ENCODE measurements at regions not wholly inside any gene's neighbourhood (a gene's known extent, or its start where the extent isn't known, plus 50 kb on each side); places are given as distances from the start of the nearest gene placed in this dataset.

DNA sequence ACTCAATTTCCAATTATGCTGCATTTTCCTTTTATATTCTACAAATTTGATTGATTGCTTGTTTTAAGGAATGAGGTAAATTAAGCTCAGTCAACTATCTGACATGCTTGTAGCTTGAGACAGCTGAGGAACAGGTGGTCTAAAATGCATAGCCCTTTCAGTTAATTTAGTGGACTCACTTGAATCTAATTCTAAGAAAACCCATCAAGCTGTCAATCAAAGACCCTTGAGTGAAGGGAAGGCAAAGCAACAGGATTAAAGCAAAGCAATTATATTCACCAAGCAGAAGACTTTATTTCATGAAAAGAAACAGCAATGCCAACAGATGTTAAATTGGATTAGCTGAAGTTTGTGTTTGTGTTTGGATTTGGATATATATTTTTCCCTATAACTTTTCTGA lies 228.5 kb downstream of the ARPP21 start:
- H3K36me3 ChIP-seq: no peaks in the 10 kb centered on the region
- intact Hi-C loops (cut with DNase I): no loop called here
- no peak for DNase-seq
- no peak overlapping the region for H3K4me3 ChIP-seq (replicated peaks in 1 of 3)
- no peaks in the 10 kb centered on the region for H3K9me3 ChIP-seq
- no peak overlapping the region for H3K27ac ChIP-seq
- no peaks in the 10 kb centered on the region for H3K27me3 ChIP-seq
- no peaks in the 10 kb centered on the region for H3K4me1 ChIP-seq
- TF ChIP-seq, protein P1, sequence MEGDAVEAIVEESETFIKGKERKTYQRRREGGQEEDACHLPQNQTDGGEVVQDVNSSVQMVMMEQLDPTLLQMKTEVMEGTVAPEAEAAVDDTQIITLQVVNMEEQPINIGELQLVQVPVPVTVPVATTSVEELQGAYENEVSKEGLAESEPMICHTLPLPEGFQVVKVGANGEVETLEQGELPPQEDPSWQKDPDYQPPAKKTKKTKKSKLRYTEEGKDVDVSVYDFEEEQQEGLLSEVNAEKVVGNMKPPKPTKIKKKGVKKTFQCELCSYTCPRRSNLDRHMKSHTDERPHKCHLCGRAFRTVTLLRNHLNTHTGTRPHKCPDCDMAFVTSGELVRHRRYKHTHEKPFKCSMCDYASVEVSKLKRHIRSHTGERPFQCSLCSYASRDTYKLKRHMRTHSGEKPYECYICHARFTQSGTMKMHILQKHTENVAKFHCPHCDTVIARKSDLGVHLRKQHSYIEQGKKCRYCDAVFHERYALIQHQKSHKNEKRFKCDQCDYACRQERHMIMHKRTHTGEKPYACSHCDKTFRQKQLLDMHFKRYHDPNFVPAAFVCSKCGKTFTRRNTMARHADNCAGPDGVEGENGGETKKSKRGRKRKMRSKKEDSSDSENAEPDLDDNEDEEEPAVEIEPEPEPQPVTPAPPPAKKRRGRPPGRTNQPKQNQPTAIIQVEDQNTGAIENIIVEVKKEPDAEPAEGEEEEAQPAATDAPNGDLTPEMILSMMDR (IDR thresholded peaks at IDR 0.05): no peak
- TF ChIP-seq POLR2A (IDR thresholded peaks at IDR 0.05): no peak

DNA sequence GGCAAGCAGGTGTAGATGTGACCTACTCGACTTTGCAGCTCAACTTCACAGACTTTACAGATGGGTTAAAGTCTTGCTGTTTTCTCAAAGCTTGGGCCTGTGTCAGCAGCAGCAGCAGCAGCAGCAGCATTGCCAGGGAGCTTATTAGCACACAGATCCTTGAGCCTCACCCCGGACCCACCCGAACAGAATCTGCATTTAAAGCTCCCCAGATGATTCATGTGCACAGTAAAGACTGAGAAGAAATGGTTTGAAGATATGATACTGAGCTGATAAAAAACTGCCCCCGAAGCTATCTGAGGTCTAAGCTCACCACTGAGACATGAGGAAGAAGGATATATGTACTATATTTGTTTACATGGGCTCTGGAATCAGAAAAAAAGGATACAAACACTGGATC lies 231.7 kb downstream of the ARPP21 start:
- H3K4me3 ChIP-seq (replicated peaks in 1 of 3): no peak overlapping the region
- H3K4me1 ChIP-seq: no peaks in the 10 kb centered on the region
- H3K36me3 ChIP-seq: no peaks in the 10 kb centered on the region
- TF ChIP-seq, protein P1 (IDR thresholded peaks at IDR 0.05): no peak
- TF ChIP-seq POLR2A (IDR thresholded peaks at IDR 0.05): no peak
- H3K27me3 ChIP-seq: no peaks in the 10 kb centered on the region
- H3K27ac ChIP-seq: no peak overlapping the region
- DNase-seq: no peak
- intact Hi-C loops (cut with DNase I): no loop called here
- no peaks in the 10 kb centered on the region for H3K9me3 ChIP-seq
- WGBS, 2 donors: 58 to 71% methylated on average over 4 of the region's 4 CpGs

GRCh38 chr3:35883929-35884328 lies 244.6 kb downstream of the ARPP21 start:
- DNase-seq: no peak
- Histone ChIP-seq H3K27me3 (no peaks in the 10 kb centered on the region), H3K4me3 (replicated peaks in 1 of 3) (no peak overlapping the region), H3K36me3 (no peaks in the 10 kb centered on the region), H3K9me3 (no peaks in the 10 kb centered on the region), H3K27ac (no peak overlapping the region), H3K4me1 (no peaks in the 10 kb centered on the region)
- TF ChIP-seq, protein P1 (IDR thresholded peaks at IDR 0.05): no peak
- no peak for TF ChIP-seq POLR2A (IDR thresholded peaks at IDR 0.05)
- WGBS, 2 donors: 39 to 48% methylated on average over 1 of the region's 1 CpG
- intact Hi-C loops (cut with DNase I): no loop called here

DNA sequence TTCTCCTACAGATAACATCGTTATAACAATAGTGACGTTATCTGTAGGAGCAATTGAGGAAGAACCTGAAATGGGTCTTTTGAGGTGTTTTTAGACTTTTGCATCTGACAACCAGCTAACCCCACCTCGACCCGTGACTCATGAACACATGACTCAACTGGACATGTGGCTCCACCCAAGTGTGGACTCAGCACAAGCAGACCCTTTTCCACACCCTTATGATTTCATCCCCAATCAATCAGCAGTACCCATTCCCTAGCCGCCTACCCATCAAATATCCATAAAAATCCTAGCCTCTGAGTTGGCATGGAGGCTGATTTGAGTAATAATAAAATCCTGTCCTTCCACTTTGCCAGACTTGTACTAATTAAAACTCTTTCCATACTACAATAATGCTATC lies 255.4 kb downstream of the ARPP21 start:
- 95 to 96% methylated on average over 5 of the region's 5 CpGs for WGBS, 2 donors
- no peaks in the 10 kb centered on the region for H3K27me3 ChIP-seq
- no peak overlapping the region for H3K4me3 ChIP-seq (replicated peaks in 1 of 3)
- no peaks in the 10 kb centered on the region for H3K36me3 ChIP-seq
- DNase-seq: no peak
- no peaks in the 10 kb centered on the region for H3K4me1 ChIP-seq
- intact Hi-C loops (cut with DNase I): no loop called here
- no peak for TF ChIP-seq POLR2A (IDR thresholded peaks at IDR 0.05)
- TF ChIP-seq, protein P1 (IDR thresholded peaks at IDR 0.05): no peak
- H3K9me3 ChIP-seq: no peaks in the 10 kb centered on the region
- H3K27ac ChIP-seq: no peak overlapping the region

GRCh38 chr3:35899245-35899644 lies 259.9 kb downstream of the ARPP21 start:
- Histone ChIP-seq H3K27me3 (no peaks in the 10 kb centered on the region), H3K4me1 (no peaks in the 10 kb centered on the region), H3K36me3 (no peaks in the 10 kb centered on the region), H3K9me3 (no peaks in the 10 kb centered on the region), H3K4me3 (replicated peaks in 1 of 3) (no peak overlapping the region), H3K27ac (no peak overlapping the region)
- intact Hi-C loops (cut with DNase I): no loop called here
- no peak for TF ChIP-seq POLR2A (IDR thresholded peaks at IDR 0.05)
- TF ChIP-seq, protein P1 (IDR thresholded peaks at IDR 0.05): no peak
- no peak for DNase-seq
